ENCODE measurements at regions not wholly inside any gene's neighbourhood (a gene's known extent, or its start where the extent isn't known, plus 50 kb on each side); places are given as distances from the start of the nearest gene placed in this dataset.

DNA sequence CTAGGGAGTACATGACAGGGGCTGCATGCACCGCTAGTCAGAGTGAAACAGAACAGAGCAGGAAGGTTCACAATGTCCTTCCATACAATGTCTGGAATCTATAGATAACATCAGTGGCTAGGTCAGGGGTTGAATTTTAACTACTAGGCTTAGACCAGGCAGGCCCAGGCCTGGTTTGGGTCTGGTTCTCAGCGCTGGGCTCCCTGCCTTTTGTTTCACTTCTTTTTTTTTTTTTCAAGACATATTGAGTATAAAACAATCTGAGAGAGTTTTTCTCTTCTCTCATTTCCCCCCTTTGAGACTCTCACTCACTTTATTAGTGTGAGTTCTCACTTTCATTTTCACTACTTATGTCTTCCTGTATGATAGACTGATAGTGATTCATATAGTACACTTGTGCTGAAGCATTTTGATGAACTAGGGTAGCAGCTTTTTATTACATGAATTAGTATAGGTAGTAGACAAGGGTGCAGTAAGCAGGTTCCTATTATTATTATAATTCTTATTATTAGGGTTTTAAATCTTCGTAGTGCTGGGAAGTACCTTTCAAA is 120.0 kb upstream of the ZDHHC15 start:
- H3K9ac ChIP-seq (ENCODE audit: insufficient read depth in 1 of 2, low read depth in 2 of 2, low read length in 2 of 2): no peak overlapping the region
- POLR2A ChIA-PET: no interaction called here
- H3K4me1 ChIP-seq (replicated peaks in 1 of 2; ENCODE audit: control insufficient read depth in 2 of 2, insufficient read depth in 2 of 2, low read length in 2 of 2): no peaks in the 10 kb centered on the region
- in situ Hi-C loops (cut with MboI) (no loop called here), intact Hi-C loops (cut with micrococcal nuclease) (no loop called here)
- CTCF ChIA-PET (ENCODE audit: low intra/inter-chr PET ratio): no interaction called here
- DNase-seq (ENCODE audit: extremely low read depth in 1 of 4, low spot score in 3 of 4): no peak
- no peak overlapping the region for H3K4me3 ChIP-seq
- BruUV-seq (replicated peaks): no TSS peak
- no peak overlapping the region for H3K4me2 ChIP-seq (ENCODE audit: insufficient read depth, low read length)
- no peak for TF ChIP-seq ZZZ3 (IDR thresholded peaks at IDR 0.05)
- no peak for TF ChIP-seq MED1 (CRISPR knock-in tag; IDR thresholded peaks at IDR 0.05; ENCODE audit: borderline replicate concordance)
- no peak for TF ChIP-seq HDAC6 (IDR thresholded peaks at IDR 0.05; ENCODE audit: low read depth, low read length)
- TF ChIP-seq CREM (IDR thresholded peaks at IDR 0.05; ENCODE audit: low read depth): no peak
- TF ChIP-seq, protein P1, sequence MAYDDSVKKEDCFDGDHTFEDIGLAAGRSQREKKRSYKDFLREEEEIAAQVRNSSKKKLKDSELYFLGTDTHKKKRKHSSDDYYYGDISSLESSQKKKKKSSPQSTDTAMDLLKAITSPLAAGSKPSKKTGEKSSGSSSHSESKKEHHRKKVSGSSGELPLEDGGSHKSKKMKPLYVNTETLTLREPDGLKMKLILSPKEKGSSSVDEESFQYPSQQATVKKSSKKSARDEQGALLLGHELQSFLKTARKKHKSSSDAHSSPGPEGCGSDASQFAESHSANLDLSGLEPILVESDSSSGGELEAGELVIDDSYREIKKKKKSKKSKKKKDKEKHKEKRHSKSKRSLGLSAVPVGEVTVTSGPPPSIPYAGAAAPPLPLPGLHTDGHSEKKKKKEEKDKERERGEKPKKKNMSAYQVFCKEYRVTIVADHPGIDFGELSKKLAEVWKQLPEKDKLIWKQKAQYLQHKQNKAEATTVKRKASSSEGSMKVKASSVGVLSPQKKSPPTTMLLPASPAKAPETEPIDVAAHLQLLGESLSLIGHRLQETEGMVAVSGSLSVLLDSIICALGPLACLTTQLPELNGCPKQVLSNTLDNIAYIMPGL (CRISPR knock-in tag; IDR thresholded peaks at IDR 0.05): no peak
- TF ChIP-seq MAZ (CRISPR knock-in tag; conservative IDR thresholded peaks at IDR 0.05 in 1 of 2, IDR thresholded peaks at IDR 0.05 in 1 of 2): no peak
- no peaks in the 10 kb centered on the region for H3K79me2 ChIP-seq (ENCODE audit: control insufficient read depth, insufficient read depth, low read length)
- FAIRE-seq: no peak
- H3K9me1 ChIP-seq (ENCODE audit: control insufficient read depth, insufficient read depth, low read length): no peaks in the 10 kb centered on the region
- WGBS (ENCODE audit: insufficient coverage, low coverage, missing lambda C conversion rate): 0% methylated on average over 3 of the region's 3 CpGs
- H3K27me3 ChIP-seq (ENCODE audit: control insufficient read depth in 2 of 2, insufficient read depth in 2 of 2, low read length in 2 of 2): no peaks in the 10 kb centered on the region
- no peaks in the 10 kb centered on the region for H3K9me3 ChIP-seq (replicated peaks; ENCODE audit: control insufficient read depth, insufficient read depth, low read depth, low read length)
- no peaks in the 10 kb centered on the region for H4K20me1 ChIP-seq (replicated peaks; ENCODE audit: control insufficient read depth, insufficient read depth, low read length)
- no peak for ATAC-seq
- H3K36me3 ChIP-seq (ENCODE audit: control insufficient read depth, insufficient read depth, low read length): no peaks in the 10 kb centered on the region
- no peak overlapping the region for H3K27ac ChIP-seq (ENCODE audit: extremely low read depth, low read depth, low read length)
- no peak overlapping the region for H2AFZ ChIP-seq (ENCODE audit: low read depth, low read length)

Measured in K562 (cell line).